PFSK-1 (cell line): ENCODE measurements at regions not wholly inside any gene's neighbourhood (a gene's known extent, or its start where the extent isn't known, plus 50 kb on each side); places are given as distances from the start of the nearest gene placed in this dataset.

ENCODE experiments used
- POLR2AphosphoS5 ChIP-seq: IDR thresholded peaks from 2 replicates; pipeline ENCODE4 v1.6.1; 2012; ENCODE audit warnings: low read depth, mild to moderate bottlenecking, control low read depth, low read length, moderate library complexity
- REST ChIP-seq, 2 experiments: IDR thresholded peaks; 2 replicates each; pipeline versions ENCODE4 v1.6.1 to v1.8.0; 2011 to 2012; ENCODE audit warnings: low read depth in 2 of 2, low read length in 2 of 2, control low read depth in 1 of 2, inconsistent platforms in 1 of 2, mild to moderate bottlenecking in 1 of 2, moderate library complexity in 1 of 2; ENCODE audit not compliant: insufficient read depth in 1 of 2

GRCh38 chr1:25105836-25106235 is 126.5 kb downstream of the SYF2 start:
- no peak for TF ChIP-seq POLR2AphosphoS5
- TF ChIP-seq REST (IDR thresholded peaks at IDR 0.05; ENCODE audit: insufficient read depth in 1 of 2, low read depth in 2 of 2, low read length in 2 of 2): no peak
